SJSA1 (cell line): ENCODE measurements at regions not wholly inside any gene's neighbourhood (a gene's known extent, or its start where the extent isn't known, plus 50 kb on each side); places are given as distances from the start of the nearest gene placed in this dataset.
"Not testable (repeated sequence)": the region's sequence is repeated elsewhere in the genome, so short reads cannot be mapped to it uniquely, and the experiment has no call there.

Experiments used
- DNase-seq, 2 experiments: peaks; one replicate each; pipeline ENCODE4 v3.0.0-alpha.2; 2015 to 2020; ENCODE audit warnings: low spot score in 2 of 2, low read depth in 1 of 2
- H3K27ac ChIP-seq: fragments of 250-450 bp; sonication (Bioruptor Pico); 2 replicates; pipeline ENCODE4 v1.5.1; 2020; ENCODE audit warnings: mild to moderate bottlenecking, moderate library complexity
- H3K27me3 ChIP-seq: fragments of 250-450 bp; sonication (Bioruptor Pico); replicated peaks from 2 replicates; pipeline ENCODE4 v1.5.1; 2020; ENCODE audit warnings: mild to moderate bottlenecking, moderate library complexity
- H3K36me3 ChIP-seq: fragments of 250-450 bp; sonication (Bioruptor Pico); 2 replicates; pipeline ENCODE4 v1.5.1; 2020; ENCODE audit warnings: mild to moderate bottlenecking
- H3K4me1 ChIP-seq: fragments of 250-450 bp; sonication (Bioruptor Pico); replicated peaks from 2 replicates; pipeline ENCODE4 v1.6.1; 2021; ENCODE audit warnings: mild to moderate bottlenecking
- H3K4me3 ChIP-seq: fragments of 250-450 bp; sonication (Bioruptor Pico); 2 replicates; pipeline ENCODE4 v1.5.1; 2020; ENCODE audit warnings: mild to moderate bottlenecking
- H3K9me3 ChIP-seq: fragments of 250-450 bp; sonication (Bioruptor Pico); replicated peaks from 2 replicates; pipeline ENCODE4 v1.5.1; 2020; ENCODE audit warnings: mild to moderate bottlenecking

DNA sequence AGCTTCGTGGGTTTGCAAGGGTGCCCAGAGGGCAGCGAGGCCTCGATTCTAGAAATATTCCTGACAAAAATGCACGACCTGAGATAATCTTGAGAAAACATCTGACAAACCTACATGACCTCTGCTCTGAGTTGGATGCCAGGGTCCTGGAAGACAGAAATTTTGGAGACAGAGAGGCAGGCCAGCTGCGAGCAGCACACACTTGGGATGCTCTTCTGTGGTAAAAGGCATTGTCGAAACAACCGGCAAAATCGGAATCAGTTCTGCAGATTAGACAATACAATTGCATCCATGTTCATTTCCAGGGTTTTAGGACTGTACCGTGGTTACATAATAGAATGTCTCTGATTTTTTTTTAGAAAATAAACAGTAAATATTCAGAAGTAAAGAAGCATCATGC, 74.2 kb downstream of the GADD45G start:
- no peaks in the 10 kb centered on the region for H3K36me3 ChIP-seq
- H3K4me1 ChIP-seq = no peaks in the 10 kb centered on the region
- H3K27me3 ChIP-seq = no peaks in the 10 kb centered on the region
- H3K27ac ChIP-seq = no peak overlapping the region
- H3K9me3 ChIP-seq = no peaks in the 10 kb centered on the region
- DNase-seq = no peak
- no peak overlapping the region for H3K4me3 ChIP-seq

DNA sequence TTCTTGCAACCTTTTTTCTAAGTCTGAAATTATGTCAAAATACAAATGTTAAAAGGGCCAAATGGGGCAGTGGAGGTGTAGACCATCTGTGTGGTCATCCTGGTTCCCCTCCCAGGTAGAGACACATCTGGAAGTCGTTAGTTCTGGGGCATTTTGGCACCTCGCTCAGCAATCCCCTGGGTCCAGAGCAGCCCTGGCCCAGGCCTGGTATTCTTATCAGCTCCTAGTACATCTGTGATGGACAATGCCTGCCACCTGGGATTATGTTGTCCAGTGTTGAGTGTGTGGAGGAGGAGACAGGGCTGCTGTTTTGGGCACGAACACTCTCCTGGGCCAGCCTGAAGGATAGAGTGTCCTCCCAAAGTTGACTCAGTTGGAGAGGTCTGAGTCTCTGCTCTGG, 74.8 kb downstream of the GADD45G start:
- DNase-seq = no peak
- no peaks in the 10 kb centered on the region for H3K36me3 ChIP-seq
- H3K4me1 ChIP-seq = no peaks in the 10 kb centered on the region
- H3K27me3 ChIP-seq = no peaks in the 10 kb centered on the region
- H3K27ac ChIP-seq = no peak overlapping the region
- H3K4me3 ChIP-seq = no peak overlapping the region
- H3K9me3 ChIP-seq = no peaks in the 10 kb centered on the region

DNA sequence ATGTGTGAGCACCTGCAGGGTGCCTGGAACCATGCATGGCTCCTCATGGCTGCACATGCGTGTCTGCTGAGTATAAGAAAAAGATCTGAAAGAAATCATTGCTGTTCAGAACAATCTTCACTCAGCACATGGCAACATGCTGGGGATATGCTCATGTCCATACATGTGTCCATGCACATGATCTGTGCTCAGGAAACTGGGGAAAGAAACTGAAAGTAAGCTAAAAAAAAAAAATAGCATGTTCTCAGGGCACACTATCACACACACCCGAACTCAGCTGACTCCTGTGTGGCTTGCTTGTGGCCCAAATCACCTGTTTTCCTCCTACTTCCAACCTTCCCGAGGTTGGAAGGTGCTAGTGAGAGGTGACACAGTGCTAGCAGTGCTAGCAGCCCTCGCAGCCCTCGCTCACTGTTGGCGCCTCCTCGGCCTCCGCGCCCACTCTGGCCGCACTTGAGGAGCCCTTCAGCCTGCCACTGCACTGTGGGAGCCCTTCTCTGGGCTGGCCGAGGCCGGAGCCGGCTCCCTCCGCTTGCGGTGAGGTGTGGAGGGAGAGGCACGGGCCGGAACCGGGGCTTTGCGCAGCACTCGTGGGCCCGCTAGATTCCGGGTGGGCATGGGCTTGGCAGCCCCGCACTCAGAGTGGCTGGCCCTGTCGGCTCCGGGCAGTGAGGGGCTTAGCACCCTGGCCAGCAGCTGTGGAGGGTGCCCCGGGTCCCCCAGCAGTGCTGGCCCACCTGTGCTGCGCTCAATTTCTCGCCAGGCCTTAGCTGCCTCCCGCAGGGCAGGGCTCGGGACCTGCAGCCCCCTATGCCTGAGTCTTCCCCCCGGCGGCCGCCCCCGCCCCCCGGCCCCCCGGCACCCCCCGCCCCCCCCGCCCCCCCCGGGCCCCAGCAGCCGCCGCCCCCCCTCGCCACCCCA, 76.0 kb downstream of the GADD45G start:
- no peak overlapping the region for H3K4me3 ChIP-seq
- no peaks in the 10 kb centered on the region for H3K4me1 ChIP-seq
- H3K36me3 ChIP-seq = no peaks in the 10 kb centered on the region
- no peaks in the 10 kb centered on the region for H3K9me3 ChIP-seq
- DNase-seq = no peak
- no peaks in the 10 kb centered on the region for H3K27me3 ChIP-seq
- H3K27ac ChIP-seq = no peak overlapping the region

DNA sequence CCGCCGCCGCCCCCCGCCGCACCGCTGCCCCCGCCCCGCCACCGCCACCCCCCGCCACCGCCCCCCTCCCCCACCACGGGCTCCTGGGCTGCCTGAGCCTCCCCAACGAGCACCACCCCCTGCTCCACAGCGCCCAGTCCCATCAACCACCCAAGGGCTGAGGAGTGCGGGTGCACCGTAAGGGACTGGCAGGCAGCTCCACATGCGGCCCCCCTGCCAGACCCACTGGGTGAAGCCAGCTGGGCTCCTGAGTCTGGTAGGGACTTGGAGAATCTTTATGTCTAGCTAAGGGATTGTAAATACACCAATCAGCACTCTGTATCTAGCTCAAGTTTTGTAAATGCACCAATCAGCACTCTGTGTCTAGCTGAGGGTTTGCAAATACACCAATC, 76.7 kb downstream of the GADD45G start:
- H3K36me3 ChIP-seq, H3K4me1 ChIP-seq, H3K9me3 ChIP-seq, DNase-seq, H3K27me3 ChIP-seq, H3K4me3 ChIP-seq, H3K27ac ChIP-seq: not testable (repeated sequence)

DNA sequence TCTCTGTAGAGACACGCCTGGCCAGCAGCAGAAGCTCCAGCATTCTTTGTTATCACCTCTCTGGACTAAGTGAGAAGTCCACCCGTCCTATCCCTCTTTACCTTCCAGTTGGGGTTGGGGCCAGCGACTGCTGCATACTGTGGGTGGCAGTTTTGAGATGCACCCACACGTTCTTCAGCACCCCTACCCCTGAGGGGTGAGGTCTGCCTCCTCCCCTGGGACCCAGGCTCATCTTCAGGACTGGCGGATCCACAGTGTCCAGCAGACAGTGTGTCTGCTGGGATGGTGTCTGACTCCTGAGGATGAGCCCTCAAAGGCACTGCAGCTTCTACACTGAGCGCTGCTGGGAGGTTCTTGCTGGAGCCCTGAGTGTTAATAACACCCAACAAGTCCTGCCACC, 78.8 kb downstream of the GADD45G start:
- Histone ChIP-seq H3K27ac (no peak overlapping the region), H3K36me3 (no peaks in the 10 kb centered on the region), H3K9me3 (no peaks in the 10 kb centered on the region), H3K4me3 (no peak overlapping the region), H3K4me1 (no peaks in the 10 kb centered on the region), H3K27me3 (no peaks in the 10 kb centered on the region)
- no peak for DNase-seq

DNA sequence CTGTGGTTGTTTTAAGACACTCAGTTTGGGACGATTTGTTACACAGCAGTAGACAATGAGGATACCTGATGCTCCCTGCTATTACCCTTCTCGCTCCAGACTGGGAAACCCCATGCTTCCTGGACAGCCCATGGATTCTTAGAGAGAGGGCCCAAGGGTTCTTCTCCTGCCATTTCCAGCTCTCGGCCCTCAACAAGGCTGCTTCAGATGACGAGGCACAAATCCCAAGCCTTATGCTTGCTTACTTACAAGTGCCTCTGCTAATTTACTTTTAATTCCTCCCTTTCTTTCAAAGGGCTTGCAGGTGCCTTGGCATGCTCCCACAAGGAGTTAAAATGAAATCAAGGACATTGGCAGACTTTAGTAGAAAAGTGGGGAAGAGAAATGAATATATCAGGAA, 79.4 kb downstream of the GADD45G start:
- no peak overlapping the region for H3K27ac ChIP-seq
- H3K36me3 ChIP-seq = no peaks in the 10 kb centered on the region
- no peaks in the 10 kb centered on the region for H3K4me1 ChIP-seq
- DNase-seq = no peak
- H3K9me3 ChIP-seq = no peaks in the 10 kb centered on the region
- H3K27me3 ChIP-seq = no peaks in the 10 kb centered on the region
- H3K4me3 ChIP-seq = no peak overlapping the region

DNA sequence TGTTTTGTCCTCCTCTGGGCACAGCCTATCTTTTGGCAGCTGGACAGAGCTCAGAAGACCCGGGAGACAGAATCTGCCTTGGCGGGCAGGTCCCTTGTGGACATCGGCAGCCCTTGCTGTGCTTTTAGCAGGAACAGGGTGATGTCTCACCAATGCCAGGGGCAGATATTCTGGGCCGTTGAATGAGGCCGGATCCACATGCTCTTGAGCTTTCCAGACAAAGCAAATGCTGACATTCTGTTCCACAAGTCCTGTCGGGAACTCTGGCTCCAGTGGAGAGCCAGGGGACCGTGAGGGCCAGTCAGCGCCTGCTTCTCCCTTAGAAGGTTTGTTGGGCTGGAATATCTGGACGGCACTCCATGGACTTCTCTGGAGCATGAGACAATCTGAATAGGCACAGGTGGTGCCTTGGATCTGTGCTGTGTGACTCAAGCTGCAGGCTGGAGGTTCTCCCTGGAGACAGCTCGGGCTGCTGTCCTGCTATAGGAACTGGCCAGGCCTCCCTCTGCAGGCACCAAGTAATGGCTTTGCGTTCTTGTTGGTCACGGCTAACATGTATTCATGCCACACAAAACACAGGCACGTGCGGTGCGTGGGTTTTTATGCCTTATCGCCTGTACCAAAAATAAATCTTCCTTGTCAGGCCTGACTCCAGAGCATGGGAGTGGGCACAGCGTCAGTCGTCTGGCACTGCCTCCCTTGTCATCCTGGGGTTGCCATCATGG, 80.3 kb downstream of the GADD45G start:
- no peak overlapping the region for H3K27ac ChIP-seq
- no peaks in the 10 kb centered on the region for H3K9me3 ChIP-seq
- no peak overlapping the region for H3K4me3 ChIP-seq

DNA sequence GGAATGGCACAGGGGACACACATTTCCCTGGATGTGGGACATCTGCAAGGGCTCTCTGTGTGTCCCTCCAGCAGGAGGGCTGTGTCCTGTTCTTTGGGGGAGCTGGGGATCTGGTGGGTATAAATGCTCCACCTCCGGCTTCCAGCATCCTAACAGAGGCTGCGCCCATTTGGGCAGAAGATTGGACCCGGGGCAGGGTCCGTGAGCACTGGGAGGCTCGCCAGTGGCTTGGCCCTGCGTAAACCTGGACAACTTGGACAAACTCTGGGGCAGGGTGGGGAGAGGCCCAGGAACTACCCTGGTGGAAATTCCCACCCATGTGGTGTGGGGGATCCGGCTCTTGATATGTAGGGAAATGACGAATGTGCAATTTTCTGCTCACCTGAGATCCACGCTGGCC, 80.9 kb downstream of the GADD45G start:
- Histone ChIP-seq H3K9me3 (no peaks in the 10 kb centered on the region), H3K27me3 (no peaks in the 10 kb centered on the region), H3K36me3 (no peaks in the 10 kb centered on the region), H3K27ac (no peak overlapping the region), H3K4me3 (no peak overlapping the region), H3K4me1 (no peaks in the 10 kb centered on the region)
- DNase-seq = no peak

More for the DNA sequence above, 80.3 kb downstream of the GADD45G start:
- DNase-seq = no peak
- no peaks in the 10 kb centered on the region for H3K36me3 ChIP-seq
- no peaks in the 10 kb centered on the region for H3K4me1 ChIP-seq
- H3K27me3 ChIP-seq = no peaks in the 10 kb centered on the region

DNA sequence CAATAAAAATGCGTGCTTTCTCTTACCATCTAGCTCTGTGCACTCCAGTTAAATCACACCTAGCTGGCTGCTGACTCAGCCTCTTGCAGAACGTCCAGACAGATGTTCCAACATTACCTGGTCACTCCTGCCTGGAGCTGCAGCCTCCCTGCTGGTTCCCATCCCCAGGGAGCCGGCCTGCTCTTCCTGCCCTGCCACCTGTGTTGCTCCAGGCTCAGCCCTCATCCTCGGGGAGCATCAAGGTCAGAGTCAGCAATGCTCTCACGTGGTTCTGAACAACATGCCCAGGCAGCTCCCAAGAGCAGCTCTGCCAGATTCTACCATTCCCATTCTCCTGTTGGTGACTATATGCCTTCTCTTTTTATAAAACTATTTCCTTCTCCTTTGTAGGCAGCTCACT, 81.3 kb downstream of the GADD45G start:
- Histone ChIP-seq H3K27ac (no peak overlapping the region), H3K4me1 (no peaks in the 10 kb centered on the region), H3K9me3 (no peaks in the 10 kb centered on the region), H3K4me3 (no peak overlapping the region), H3K36me3 (no peaks in the 10 kb centered on the region), H3K27me3 (no peaks in the 10 kb centered on the region)
- no peak for DNase-seq

DNA sequence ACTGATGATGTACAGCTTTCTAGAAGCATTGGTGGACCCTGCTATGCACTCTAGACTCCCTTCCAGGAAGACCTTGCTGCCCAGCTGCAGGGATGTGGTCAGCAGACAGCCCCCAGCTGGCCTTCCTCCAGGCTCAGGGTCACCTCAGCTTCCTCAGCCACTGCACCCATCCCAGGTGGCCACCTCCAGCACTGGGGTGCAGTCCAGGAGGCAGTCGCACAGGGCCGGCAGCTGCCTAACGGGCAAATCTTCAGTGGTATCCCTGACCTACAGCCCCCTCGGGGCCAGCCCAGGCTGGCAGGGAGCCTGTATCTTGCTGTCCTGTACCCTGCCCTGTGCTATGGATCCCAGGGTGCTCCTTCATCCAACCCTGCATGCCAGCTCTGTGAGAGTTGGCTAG, 81.8 kb downstream of the GADD45G start:
- no peaks in the 10 kb centered on the region for H3K27me3 ChIP-seq
- no peak for DNase-seq
- H3K36me3 ChIP-seq = no peaks in the 10 kb centered on the region
- no peak overlapping the region for H3K4me3 ChIP-seq
- H3K27ac ChIP-seq = no peak overlapping the region
- no peaks in the 10 kb centered on the region for H3K9me3 ChIP-seq
- no peaks in the 10 kb centered on the region for H3K4me1 ChIP-seq

DNA sequence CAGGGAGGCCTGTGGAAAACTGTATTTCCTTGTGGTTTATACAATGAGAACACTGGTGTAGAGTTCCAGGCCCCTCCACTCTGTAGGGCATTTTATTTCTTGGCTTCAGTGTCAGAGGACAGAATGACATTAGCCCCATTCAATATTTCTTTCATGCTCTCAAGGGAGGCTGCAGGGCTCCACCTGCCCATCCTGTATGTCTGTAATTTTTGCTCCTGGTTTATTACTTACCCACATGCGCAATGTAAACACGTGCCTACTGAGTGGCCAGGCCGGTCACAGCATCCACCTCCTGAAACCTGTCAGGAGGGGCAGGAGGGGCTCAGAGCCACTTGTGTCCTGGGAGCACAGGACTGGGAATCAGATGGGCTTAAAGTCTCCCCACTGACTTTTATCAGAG, 82.4 kb downstream of the GADD45G start:
- no peak overlapping the region for H3K27ac ChIP-seq
- no peaks in the 10 kb centered on the region for H3K9me3 ChIP-seq
- H3K27me3 ChIP-seq = no peaks in the 10 kb centered on the region
- no peaks in the 10 kb centered on the region for H3K4me1 ChIP-seq
- no peak overlapping the region for H3K4me3 ChIP-seq
- no peak for DNase-seq
- no peaks in the 10 kb centered on the region for H3K36me3 ChIP-seq

DNA sequence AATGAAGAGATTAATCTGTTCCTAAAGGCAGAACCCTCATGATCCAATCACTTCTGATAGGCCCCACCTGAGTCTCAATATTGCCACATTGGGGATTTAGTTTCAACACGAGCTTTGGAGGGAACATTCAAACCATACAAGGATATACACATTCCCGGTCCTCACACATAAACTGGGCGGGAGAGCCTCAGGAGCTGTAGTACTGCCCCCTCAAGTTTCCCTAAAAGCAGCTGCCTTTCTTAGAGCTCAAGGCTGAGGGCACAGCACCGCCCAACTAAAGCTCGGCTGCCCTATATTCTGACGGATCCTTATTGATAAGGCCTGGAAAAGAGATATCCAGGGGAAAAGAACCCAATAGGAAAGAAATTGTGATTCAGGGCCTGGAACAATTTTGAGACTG, 83.0 kb downstream of the GADD45G start:
- Histone ChIP-seq H3K4me3 (no peak overlapping the region), H3K9me3 (no peaks in the 10 kb centered on the region), H3K36me3 (no peaks in the 10 kb centered on the region), H3K4me1 (no peaks in the 10 kb centered on the region), H3K27me3 (no peaks in the 10 kb centered on the region), H3K27ac (no peak overlapping the region)
- DNase-seq = no peak

DNA sequence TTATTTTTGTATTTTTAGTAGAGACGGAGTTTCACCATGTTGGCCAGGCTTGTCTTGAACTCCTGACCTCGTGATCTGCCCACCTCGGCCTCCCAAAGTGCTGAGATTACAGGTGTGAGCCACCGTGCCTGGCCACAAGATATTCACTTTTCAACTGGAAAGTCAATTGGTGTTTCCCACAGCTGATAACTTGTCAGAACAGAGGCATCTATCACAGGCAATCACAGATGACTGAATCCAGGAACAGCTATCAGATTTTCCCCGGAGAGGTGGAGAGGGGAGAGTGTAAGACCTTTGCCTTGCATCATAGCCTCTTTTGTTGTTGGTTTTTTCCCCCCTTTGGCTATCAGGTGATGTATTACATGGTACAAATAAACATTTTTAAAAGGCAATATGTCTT, 84.5 kb downstream of the GADD45G start:
- H3K36me3 ChIP-seq, H3K4me3 ChIP-seq, DNase-seq, H3K4me1 ChIP-seq, H3K27me3 ChIP-seq, H3K9me3 ChIP-seq, H3K27ac ChIP-seq: not testable (repeated sequence)

DNA sequence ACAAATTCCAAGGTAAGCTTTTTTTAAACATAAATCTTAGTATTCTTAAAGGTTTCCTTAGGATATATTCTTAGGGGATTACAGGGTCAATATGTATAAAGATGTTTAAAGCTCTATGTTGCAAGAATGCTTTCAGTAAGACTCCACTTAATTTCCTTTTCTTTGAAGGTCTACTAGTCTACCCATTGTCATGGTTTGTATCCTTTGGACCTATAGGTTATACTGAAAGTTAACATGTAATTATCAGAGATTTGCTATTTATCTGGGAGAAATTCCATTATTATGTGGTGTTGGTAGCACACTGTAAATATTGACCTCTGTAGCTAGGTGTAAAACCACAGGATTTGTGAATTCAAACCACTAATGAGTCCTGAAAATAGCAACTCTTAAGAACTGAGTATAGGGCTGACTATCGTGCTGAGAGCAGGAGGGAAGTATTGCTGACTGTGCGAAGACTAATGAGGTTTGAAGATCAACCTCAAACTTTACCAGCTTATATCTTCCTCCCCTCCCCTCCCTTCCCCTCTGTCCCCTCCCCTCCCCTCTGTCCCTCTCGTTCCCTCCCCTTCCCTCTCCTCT, 85.6 kb downstream of the GADD45G start:
- Histone ChIP-seq H3K27ac (no peak overlapping the region), H3K4me1 (no peaks in the 10 kb centered on the region), H3K9me3 (no peaks in the 10 kb centered on the region), H3K4me3 (no peak overlapping the region), H3K27me3 (no peaks in the 10 kb centered on the region), H3K36me3 (no peaks in the 10 kb centered on the region)
- DNase-seq = no peak
